Stimulated activated CD4-positive, alpha-beta T cell treated with anti-CD3 and anti-CD28 coated beads, Interleukin-15, amount 100 ng/mL, for 24 hours (primary cell): ENCODE measurements at regions not wholly inside any gene's neighbourhood (a gene's known extent, or its start where the extent isn't known, plus 50 kb on each side); places are given as distances from the start of the nearest gene placed in this dataset.

Source experiments
- DNase-seq: peaks from one replicate; pipeline ENCODE4 v3.0.0-alpha.2; 2020

DNA sequence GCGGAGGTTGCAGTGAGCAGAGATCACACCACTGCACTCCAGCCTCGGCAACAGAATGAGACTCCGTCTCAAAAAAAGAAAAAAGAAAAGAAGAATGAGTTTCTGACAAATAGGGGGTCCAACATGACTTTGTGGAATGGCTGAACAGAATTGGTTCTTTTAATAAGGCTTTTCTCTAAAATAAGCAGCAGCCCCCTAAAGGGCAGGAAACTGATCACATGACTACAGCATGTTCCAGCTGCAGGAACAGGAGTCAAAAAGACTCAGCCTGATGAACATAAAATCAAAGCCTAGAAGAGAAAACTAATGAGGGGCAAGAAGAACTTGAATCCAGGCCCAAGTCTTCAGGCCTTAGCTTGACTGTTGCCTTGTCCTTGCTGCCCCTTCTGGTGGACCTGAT lies 89.7 kb upstream of the ARRDC4 start:
- DNase-seq: no peak

DNA sequence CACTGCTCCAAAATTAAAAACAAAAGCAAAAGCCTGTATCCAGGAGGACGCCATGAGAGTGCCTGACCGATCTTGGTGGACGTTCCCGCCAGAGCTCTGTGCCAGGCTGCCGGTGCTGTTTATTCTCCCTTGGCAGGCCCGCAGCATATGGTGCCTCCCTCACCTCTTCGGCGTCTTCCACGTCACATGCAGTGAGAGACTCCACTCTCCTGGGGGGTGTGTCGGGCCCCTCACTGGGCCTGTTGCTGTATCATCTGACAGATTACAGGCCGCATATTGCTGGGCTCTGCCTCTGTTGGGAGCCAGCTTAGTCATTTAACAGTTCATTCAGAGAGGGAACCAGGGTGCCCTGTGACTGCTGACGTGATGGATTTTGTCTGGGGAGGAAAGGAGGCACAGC lies 86.4 kb upstream of the ARRDC4 start:
- DNase-seq: no peak

- DNase-seq: no peak
These were observed 85.4 kb upstream of the ARRDC4 start for GRCh38 chr15:97875025-97875512.

GRCh38 chr15:97875513-97876280 lies 84.8 kb upstream of the ARRDC4 start:
- peak; percentile 5 for DNase-seq

DNA sequence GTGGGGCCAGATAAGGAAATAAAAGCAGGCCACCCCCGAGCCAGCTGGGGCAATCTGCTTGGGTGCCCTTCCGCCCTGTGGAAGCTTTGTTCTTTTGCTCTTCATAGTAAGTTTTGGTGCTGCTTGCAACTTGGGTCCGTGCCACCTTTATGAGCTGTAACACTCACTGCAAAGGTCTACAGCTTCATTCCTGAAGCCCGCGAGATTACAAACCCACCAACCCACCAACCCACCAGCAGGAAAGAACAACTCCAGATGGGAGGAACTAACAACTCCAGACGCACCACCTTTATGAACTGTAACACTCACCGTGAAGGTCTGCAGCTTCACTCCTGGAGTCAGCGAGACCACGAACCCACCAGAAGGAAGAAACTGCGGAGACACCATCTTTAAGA lies 84.2 kb upstream of the ARRDC4 start:
- DNase-seq: no peak

GRCh38 chr15:97881346-97881965 lies 79.0 kb upstream of the ARRDC4 start:
- no peak for DNase-seq

DNA sequence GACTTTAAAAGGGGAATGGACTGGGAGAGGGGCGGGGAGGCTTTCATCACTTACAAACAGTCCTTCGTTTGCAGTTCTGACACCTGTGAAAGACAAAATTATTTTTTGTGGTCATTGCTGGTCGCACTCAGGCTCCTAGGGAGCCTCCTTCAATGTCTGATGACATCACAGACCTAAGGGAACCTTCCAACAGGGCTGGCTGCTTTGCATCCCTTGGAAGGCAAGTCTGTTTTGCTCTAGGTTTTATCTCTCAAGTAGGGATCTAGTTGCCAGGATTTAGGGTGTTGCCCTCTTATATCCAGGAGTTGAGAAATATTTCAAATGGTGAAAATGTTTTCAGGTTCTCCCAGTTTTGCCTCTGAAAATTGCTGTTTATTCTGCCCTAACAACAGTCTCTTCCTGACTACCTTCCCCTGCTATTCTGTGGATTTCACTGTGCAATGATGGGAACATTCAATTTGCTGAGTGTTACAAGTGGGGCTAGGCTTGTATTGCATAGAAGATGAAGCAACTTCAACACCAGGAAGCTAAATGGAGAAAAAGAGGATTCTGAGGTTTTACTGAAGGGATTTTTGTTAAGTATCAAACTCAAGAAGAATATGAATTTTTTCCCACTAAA lies 75.9 kb upstream of the ARRDC4 start:
- no peak for DNase-seq

- DNase-seq: no peak
These were observed 70.2 kb upstream of the ARRDC4 start for GRCh38 chr15:97890307-97890706.

DNA sequence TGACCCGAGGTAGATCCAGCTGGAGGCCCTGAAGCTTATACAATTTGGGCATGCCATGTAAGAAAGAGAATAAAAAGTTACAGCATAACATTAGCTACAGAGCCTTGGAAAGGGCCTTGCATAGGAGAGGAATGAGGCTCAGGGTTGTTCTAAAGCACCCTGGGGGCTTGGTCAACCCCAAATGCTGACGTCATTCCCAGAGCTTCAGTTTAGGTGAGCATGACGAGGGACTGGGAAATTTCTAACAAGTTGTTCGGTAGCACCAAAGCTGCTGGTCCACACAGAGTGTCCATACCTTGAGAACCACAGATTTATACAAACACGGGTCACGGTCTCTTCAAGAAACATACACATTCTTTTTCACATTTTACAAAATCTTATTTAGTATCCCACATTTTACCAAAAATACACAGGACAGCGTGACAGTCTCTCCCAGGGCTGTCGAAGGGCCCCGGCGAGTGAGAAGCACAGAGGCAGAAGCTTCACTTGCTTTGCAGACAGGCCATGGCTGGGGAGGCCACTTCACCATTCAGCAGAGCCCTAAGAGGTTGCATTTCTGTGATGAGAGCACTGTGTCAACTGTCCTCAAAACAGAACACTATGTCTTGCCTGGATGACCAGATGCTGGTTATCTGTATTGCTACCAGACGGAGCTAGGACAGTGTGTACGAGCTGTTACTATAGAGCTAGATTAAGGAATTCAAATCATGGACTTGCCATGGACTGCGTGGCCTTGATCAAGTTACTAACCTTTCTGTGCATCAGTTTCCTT lies 68.2 kb upstream of the ARRDC4 start:
- DNase-seq: no peak

DNA sequence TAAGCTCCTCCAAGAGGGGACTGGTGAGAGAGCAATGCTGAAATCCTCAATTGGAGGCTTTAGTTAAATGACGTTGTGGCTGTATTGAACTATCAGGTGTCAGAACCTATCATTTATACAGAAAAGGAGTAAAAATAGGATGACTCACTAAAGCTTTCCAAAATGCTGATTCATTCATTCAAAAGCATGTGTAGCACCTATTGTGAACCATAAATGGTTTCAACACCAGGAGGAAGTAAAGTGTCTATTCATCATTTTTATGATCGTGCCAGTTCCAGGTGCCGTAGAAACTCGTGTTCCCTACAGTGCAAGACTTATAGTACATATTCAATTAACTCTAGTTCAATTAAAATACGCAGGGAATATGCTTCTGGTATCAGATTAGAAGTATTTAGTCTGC lies 66.5 kb upstream of the ARRDC4 start:
- no peak for DNase-seq

DNA sequence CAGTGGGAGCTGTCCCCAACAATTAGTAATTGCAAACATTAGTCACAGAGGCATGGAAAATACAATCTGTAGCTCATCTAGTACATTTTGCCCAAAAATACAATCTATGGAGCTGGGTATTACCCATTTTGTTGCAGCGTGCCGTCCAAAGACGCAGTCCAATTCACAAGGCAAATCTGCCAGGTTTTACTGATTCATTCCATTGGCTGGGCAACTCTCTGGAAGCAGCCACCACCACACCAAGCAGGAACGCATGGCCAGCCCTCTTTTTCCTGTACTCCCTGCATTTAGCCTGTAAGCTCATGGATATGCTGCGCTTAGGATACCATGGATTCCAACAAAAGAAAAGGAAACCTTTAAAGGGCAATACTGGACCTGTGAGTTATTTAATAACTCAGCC lies 60.5 kb upstream of the ARRDC4 start:
- DNase-seq: no peak

- no peak for DNase-seq
These were observed 58.2 kb upstream of the ARRDC4 start for GRCh38 chr15:97902140-97902780.

DNA sequence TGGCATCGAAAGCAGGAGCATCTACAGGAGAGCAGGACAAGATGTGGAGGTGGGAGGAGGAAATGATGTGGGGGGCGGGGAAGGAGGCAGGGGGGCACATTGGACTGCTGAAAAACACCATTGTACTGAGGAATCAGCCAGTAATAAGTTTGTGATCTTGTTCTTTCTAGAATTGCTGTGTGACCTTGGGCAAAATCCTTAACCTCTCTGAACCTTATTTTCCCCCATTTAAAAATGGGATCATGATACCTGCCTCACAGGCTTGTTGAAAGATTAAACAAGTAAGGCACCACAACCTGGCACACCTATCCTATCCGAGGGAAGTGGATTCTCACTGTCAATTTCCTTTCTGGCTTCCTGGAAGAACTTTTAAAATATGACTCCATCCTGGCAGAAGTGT lies 56.9 kb upstream of the ARRDC4 start:
- DNase-seq: no peak

GRCh38 chr15:97903971-97904572 lies 56.4 kb upstream of the ARRDC4 start:
- DNase-seq: peak; percentile 49

- peak; percentile 70 for DNase-seq
These were observed 51.1 kb upstream of the ARRDC4 start for GRCh38 chr15:97909291-97909891.
